SJCRH30 (cell line): ENCODE measurements at regions not wholly inside any gene's neighbourhood (a gene's known extent, or its start where the extent isn't known, plus 50 kb on each side); places are given as distances from the start of the nearest gene placed in this dataset.
A peak's percentile ranks its signal among the peaks of the same experiment; 100 is the strongest.

Source experiments
- DNase-seq, 2 experiments: peaks; one replicate each; pipeline ENCODE4 v3.0.0-alpha.2; 2015 to 2020
- H3K27ac ChIP-seq: fragments of 250-450 bp; sonication (Bioruptor Pico); 2 replicates; pipeline ENCODE4 v1.5.1; 2020; ENCODE audit warnings: mild to moderate bottlenecking, moderate library complexity
- H3K27me3 ChIP-seq: fragments of 250-450 bp; sonication (Bioruptor Pico); 2 replicates; pipeline ENCODE4 v1.5.1; 2020; ENCODE audit warnings: mild to moderate bottlenecking, moderate library complexity
- H3K36me3 ChIP-seq: fragments of 250-450 bp; sonication (Bioruptor Pico); 2 replicates; pipeline ENCODE4 v1.5.1; 2020; ENCODE audit warnings: mild to moderate bottlenecking, moderate library complexity
- H3K4me1 ChIP-seq: fragments of 250-450 bp; sonication (Bioruptor Pico); 2 replicates; pipeline ENCODE4 v1.5.1; 2020; ENCODE audit warnings: mild to moderate bottlenecking, moderate library complexity
- H3K4me3 ChIP-seq: fragments of 250-450 bp; sonication (Bioruptor Pico); 2 replicates; pipeline ENCODE4 v1.5.1; 2020; ENCODE audit warnings: mild to moderate bottlenecking, moderate library complexity
- H3K9me3 ChIP-seq: fragments of 250-450 bp; sonication (Bioruptor Pico); replicated peaks from 2 replicates; pipeline ENCODE4 v1.5.1; 2020; ENCODE audit warnings: mild to moderate bottlenecking, moderate library complexity

DNA sequence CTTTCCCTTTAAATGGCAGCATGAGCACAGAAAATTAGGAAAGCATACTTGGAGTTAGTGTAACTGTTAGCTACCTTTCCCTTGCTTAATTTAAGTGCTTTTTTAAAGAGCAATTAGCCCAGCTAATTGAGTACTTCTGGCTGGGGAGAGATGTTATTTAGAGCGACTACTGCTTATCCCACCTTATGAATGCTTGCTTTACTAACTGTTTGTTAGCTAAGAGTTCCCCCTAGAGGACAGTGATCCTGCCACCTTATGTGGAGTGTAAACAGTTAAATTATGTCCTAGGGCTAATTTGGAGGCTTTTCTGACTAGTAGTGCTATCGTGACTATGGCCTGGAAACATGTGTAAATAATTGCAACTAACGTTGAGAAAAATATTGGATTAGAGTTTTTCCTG is 909.4 kb downstream of the FSTL5 start:
- H3K27me3 ChIP-seq = no peaks in the 10 kb centered on the region
- peak in 1 of 2 experiments; percentile 12 for DNase-seq
- H3K4me3 ChIP-seq = no peak overlapping the region
- peaks cover 5% of the 10 kb centered on the region; the same call in 1 of the 2 replicates for H3K4me1 ChIP-seq
- H3K9me3 ChIP-seq = no peaks in the 10 kb centered on the region
- no peak overlapping the region for H3K27ac ChIP-seq
- H3K36me3 ChIP-seq = no peaks in the 10 kb centered on the region

DNA sequence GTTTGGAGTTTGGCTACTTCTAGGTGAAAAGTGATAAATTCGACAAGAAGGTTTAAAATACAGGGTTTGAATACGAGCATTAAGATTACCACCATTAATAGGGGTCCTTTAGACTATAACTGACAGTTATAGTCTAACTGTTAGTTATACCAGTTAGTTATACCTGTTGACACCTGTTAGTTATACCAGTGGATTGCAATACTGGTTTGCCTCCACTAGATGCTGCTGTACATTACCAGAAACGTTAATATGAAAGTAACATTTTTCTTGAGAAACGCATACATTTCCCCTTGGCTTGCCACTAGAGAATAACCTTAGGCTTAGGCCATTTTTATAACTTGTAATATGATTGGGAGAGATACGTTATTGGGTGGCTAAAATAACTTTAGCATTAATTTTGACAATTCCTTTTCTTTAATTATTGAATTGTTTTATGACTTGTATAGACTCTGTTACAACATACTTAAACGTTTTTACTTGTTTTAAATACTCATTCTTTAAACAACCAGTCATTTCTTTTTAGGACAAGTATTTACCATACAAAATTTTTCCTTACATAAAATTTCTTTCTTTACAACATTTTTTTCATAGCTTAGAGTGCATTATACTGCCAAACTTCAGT is 911.2 kb downstream of the FSTL5 start:
- H3K36me3 ChIP-seq = no peaks in the 10 kb centered on the region
- H3K27ac ChIP-seq = no peak overlapping the region
- H3K4me1 ChIP-seq = peaks cover 5% of the 10 kb centered on the region; the same call in 1 of the 2 replicates
- H3K4me3 ChIP-seq = no peak overlapping the region
- no peaks in the 10 kb centered on the region for H3K9me3 ChIP-seq
- H3K27me3 ChIP-seq = no peaks in the 10 kb centered on the region
- peak in 1 of 2 experiments; percentile 30 for DNase-seq

DNA sequence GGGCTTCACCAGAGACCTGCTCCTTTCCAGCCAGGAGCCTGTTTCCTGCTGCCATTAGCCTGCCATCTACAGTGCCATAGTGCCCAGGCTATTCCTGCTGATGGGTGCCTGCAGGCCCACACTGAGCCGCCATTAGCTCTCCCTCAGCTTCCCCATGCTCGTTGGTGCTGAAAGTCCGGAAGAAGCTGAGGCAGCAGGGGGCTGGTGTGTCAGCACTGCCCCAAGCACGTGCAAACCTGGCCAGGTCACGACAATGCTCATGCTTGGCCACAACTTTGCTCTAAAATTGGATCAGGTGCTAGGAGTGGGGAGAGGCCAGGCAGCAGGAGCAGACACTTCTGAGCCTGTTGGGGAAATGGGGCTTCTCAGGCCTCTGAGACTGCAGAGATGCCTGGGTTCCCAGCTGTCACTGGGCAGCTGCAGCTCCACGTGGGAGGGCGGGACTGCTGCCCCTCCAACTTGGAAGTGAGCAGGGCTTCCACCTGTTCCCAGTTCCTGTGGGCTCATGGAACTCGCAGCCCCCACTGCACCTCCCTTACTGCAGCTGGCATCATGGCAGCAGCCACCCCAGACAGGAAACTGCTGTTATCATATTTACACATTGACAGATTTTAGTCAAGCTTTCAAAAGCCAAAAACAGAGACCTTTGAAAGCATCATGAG is 913.9 kb downstream of the FSTL5 start:
- H3K27ac ChIP-seq = 0 out of 2 replicates have a peak overlapping the region, but pooled peaks have one; percentile 39
- H3K9me3 ChIP-seq = no peaks in the 10 kb centered on the region
- peaks cover 5% of the 10 kb centered on the region; the same call in 1 of the 2 replicates for H3K4me1 ChIP-seq
- no peaks in the 10 kb centered on the region for H3K36me3 ChIP-seq
- H3K4me3 ChIP-seq = no peak overlapping the region
- no peaks in the 10 kb centered on the region for H3K27me3 ChIP-seq
- DNase-seq = peak; percentile 69 to 70

DNA sequence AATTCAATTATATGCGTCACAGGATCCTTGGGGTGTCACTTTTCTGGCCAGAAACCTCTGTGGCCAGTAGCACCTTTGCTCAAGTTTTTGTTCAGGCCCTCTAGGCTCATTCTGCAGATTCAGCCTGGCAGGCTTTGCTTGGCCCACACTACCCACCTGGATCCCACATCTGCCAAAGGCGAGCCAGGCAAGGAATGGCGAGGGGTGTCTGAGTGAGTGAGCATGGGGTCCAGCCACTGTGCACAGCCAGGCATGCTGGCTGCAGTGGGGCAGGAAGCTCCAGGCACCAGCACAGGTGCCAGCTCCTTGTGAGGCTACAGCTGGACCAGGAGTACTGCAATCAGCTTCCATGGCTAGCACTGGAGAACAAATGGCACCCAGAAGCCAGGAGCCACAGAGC is 914.9 kb downstream of the FSTL5 start:
- H3K27me3 ChIP-seq = no peaks in the 10 kb centered on the region
- no peak overlapping the region for H3K4me3 ChIP-seq
- H3K4me1 ChIP-seq = peaks cover 5% of the 10 kb centered on the region; the same call in 1 of the 2 replicates
- no peaks in the 10 kb centered on the region for H3K36me3 ChIP-seq
- no peak for DNase-seq
- H3K27ac ChIP-seq = no peak overlapping the region
- no peaks in the 10 kb centered on the region for H3K9me3 ChIP-seq

DNA sequence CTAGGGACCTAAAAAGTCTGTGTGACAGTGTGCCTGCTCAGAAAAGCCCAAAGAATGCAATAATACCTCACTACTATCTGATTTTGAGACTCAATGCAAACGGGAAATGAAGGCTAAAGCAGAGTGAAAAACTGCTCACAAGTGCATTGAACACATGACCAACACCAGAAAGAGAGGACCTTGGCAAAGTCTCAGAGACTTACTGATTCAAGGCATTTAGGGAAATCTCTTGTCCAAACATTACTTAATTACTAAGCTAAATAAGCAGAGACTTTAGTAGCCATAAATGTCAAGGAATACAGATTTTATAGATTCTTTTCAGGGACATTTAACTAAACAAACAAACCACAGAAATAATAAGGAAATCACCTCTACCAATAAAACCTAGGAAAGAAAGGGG is 916.0 kb downstream of the FSTL5 start:
- Histone ChIP-seq H3K27ac (no peak overlapping the region), H3K36me3 (no peaks in the 10 kb centered on the region), H3K4me1 (peaks cover 5% of the 10 kb centered on the region; the same call in 1 of the 2 replicates), H3K9me3 (no peaks in the 10 kb centered on the region), H3K27me3 (no peaks in the 10 kb centered on the region), H3K4me3 (no peak overlapping the region)
- DNase-seq = peak in 1 of 2 experiments; percentile 4

DNA sequence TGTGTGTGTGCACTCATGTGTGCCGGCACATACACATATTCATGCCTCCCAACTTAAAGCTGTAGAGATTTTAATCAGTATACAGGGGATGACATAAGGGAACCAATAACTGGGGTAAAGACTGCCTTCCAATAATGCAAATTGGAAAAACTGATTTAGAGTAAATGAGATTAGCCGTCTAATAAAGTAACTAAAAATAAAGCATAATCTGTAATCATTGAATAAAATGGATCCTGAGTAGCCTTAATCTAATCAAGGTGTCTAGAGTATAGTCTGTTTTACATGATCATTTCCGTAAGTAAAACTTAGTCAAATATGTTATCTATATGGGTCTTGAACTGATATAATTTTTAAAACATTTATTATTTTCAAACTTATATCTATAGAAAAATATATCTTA is 925.8 kb downstream of the FSTL5 start:
- Histone ChIP-seq H3K9me3 (no peaks in the 10 kb centered on the region), H3K4me3 (no peak overlapping the region), H3K27me3 (no peaks in the 10 kb centered on the region), H3K27ac (no peak overlapping the region), H3K36me3 (no peaks in the 10 kb centered on the region), H3K4me1 (no peaks in the 10 kb centered on the region)
- DNase-seq = no peak

DNA sequence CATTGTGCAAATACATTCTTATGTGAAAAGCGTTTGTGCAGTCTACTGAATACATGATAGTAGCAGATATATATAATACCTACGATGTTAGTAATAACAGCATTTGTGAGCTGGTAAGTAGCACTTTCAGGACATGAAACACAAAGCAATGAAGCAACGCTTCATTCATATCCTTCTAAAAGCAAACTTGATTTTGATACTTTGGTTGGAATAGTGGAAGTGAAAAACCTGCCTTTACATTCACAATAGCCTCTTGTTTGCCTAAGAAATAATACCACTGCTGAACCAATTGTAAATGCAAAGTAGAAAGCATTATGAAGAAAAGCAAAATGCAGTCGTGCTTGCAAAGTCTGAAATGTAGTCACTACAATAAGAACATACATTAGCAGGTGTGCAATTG is 926.3 kb downstream of the FSTL5 start:
- Histone ChIP-seq H3K27ac (no peak overlapping the region), H3K36me3 (no peaks in the 10 kb centered on the region), H3K4me3 (no peak overlapping the region), H3K27me3 (no peaks in the 10 kb centered on the region), H3K9me3 (no peaks in the 10 kb centered on the region), H3K4me1 (no peaks in the 10 kb centered on the region)
- DNase-seq = no peak

DNA sequence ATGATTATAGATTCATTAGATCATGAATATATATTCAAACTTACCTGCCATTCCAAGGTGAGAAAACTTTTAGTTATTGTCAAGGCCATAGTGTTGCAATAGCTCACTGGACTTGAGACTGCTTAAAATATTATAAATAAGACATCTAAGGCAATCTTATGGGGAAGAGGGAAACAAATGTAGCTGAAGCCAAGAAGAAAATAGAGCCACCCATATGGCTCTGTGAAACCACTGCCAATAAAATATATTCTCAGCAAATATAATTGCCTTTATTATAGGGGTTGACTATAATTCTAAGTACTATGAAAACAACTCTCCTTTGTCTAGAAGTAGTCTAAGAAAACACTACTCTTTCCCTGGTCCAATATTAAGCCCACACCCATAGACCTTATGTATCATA is 938.5 kb downstream of the FSTL5 start:
- Histone ChIP-seq H3K9me3 (no peaks in the 10 kb centered on the region), H3K36me3 (no peaks in the 10 kb centered on the region), H3K27me3 (no peaks in the 10 kb centered on the region), H3K27ac (no peak overlapping the region), H3K4me1 (no peaks in the 10 kb centered on the region), H3K4me3 (no peak overlapping the region)
- no peak for DNase-seq

DNA sequence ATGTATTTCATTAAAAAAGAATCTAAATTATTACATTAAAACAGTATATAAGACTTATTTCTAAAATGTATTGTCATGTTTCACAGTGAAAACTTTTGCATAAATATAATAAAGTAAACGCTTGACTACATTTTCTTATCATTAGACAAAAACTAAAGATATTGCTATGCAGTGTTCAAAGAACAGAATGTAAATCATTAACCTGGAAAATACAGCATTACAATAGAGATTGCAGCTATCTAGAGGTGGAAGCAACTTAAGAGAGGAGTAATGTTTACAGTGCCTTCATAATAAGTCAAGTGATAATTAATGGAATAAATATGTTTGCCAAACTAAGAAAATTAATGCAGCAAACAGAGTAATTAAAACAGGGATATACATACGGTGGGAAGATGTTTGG is 940.9 kb downstream of the FSTL5 start:
- no peaks in the 10 kb centered on the region for H3K27me3 ChIP-seq
- H3K27ac ChIP-seq = no peak overlapping the region
- no peak overlapping the region for H3K4me3 ChIP-seq
- DNase-seq = no peak
- H3K36me3 ChIP-seq = no peaks in the 10 kb centered on the region
- no peaks in the 10 kb centered on the region for H3K9me3 ChIP-seq
- H3K4me1 ChIP-seq = no peaks in the 10 kb centered on the region

DNA sequence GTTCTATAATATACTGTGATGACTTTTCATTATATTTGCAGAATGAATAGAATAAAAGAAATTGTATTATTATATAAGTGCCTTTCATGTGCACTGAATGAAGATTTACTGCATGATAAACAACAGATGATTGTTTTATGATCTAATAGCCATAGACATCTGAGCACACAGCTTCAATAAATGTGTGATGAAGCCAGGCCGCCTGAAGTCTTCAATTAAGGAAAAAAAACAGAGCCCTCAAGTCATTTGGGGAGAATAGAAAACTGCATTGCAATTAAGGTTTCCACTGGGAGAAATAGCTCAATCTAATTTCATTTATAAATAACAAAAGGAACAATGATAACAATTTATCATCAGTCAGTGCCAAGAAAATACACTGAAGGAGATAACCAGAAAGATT is 955.2 kb downstream of the FSTL5 start:
- Histone ChIP-seq H3K4me3 (no peak overlapping the region), H3K9me3 (no peaks in the 10 kb centered on the region), H3K36me3 (no peaks in the 10 kb centered on the region), H3K27ac (no peak overlapping the region), H3K27me3 (no peaks in the 10 kb centered on the region), H3K4me1 (no peaks in the 10 kb centered on the region)
- DNase-seq = no peak

DNA sequence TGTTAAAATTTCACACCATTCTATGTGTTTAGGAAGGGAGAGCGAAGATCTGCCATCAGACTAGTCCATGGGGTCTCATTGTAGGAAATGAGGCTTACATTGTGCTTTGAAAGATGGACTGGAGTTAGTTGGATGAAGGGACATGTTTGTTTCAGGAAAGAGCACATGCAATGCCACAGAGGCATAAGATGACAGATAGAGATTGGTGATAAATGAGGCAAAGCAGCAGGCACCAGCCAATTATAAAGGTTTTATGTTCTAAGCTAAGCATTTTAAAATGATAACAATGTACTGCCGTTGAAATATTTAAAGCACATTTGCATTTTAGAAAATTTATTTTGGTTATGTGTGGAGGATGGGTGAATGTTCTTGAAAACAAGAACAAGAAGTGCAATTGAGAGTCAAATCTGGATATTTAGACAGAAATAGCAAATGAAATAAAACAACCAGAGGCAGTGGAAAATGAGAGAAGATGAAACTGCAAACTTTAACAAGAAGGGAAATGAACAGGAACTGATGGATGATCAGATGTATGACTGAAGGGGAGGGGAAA is 957.2 kb downstream of the FSTL5 start:
- Histone ChIP-seq H3K9me3 (no peaks in the 10 kb centered on the region), H3K36me3 (no peaks in the 10 kb centered on the region), H3K27me3 (no peaks in the 10 kb centered on the region), H3K27ac (no peak overlapping the region), H3K4me1 (no peaks in the 10 kb centered on the region), H3K4me3 (no peak overlapping the region)
- DNase-seq = no peak

DNA sequence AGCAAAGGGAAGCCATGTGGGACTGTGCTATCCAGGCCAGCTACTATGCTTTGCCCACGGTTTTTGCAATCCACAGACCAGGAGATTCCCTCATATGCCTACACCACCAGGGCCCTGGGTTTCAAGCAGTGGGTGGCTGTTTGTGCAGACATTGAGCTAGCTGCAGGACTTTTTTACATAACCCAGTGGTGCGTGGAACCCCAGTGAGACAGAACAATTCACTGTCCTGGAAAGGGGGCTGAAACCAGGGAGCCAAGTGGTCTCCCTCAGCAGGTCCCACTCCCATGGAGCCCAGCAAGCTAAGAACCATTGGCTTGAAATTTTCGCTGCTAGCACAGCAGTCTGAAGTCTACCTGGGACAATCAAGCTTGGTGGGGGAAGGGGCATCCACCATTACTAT is 959.9 kb downstream of the FSTL5 start:
- H3K27ac ChIP-seq = no peak overlapping the region

DNA sequence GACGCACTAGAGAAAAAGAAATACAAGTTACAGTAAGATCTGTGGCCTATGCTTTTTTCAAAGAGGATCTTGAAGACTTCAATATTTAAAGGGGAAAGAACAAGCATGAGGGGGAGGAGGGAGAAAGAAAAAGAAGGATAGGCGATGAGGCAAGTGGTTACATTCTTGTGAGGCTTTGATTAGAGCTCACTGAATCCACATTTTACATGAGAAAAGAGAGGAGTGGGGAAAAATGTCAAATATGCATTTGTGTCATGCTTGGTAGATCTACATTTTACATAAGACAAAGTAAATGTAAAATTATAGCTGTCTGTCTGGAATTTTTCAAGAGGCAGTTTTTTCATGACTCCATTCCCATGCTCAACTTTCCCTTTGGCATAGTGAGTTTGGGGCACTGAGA is 965.9 kb downstream of the FSTL5 start:
- DNase-seq = no peak
- H3K27ac ChIP-seq = no peak overlapping the region
- no peak overlapping the region for H3K4me3 ChIP-seq

More for the DNA sequence above, 959.9 kb downstream of the FSTL5 start:
- H3K27me3 ChIP-seq = no peaks in the 10 kb centered on the region
- no peak overlapping the region for H3K4me3 ChIP-seq
- H3K9me3 ChIP-seq = no peaks in the 10 kb centered on the region
- no peaks in the 10 kb centered on the region for H3K4me1 ChIP-seq
- no peak for DNase-seq
- no peaks in the 10 kb centered on the region for H3K36me3 ChIP-seq

DNA sequence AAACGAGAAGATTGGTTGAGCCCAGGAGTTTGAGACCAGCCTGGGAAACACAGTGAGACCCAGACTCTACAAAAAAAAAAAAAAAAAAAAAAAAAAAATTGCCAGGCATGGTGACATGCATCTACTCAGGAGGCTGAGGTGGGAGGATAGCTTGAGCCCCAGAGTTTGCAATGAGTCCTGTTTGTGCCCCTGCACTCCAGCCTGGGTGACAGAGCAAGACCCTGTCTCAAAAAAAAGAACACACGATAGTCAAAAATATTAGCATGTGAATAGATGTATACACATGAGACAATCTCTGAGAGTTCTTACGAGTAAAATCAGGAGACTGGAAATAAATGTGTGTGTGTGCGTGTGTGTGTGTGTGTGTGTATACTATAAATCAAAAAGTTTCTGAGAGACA is 966.3 kb downstream of the FSTL5 start:
- DNase-seq = no peak

More for the DNA sequence above, 965.9 kb downstream of the FSTL5 start:
- H3K27me3 ChIP-seq = no peaks in the 10 kb centered on the region
- no peaks in the 10 kb centered on the region for H3K36me3 ChIP-seq
- no peaks in the 10 kb centered on the region for H3K9me3 ChIP-seq
- H3K4me1 ChIP-seq = no peaks in the 10 kb centered on the region

DNA sequence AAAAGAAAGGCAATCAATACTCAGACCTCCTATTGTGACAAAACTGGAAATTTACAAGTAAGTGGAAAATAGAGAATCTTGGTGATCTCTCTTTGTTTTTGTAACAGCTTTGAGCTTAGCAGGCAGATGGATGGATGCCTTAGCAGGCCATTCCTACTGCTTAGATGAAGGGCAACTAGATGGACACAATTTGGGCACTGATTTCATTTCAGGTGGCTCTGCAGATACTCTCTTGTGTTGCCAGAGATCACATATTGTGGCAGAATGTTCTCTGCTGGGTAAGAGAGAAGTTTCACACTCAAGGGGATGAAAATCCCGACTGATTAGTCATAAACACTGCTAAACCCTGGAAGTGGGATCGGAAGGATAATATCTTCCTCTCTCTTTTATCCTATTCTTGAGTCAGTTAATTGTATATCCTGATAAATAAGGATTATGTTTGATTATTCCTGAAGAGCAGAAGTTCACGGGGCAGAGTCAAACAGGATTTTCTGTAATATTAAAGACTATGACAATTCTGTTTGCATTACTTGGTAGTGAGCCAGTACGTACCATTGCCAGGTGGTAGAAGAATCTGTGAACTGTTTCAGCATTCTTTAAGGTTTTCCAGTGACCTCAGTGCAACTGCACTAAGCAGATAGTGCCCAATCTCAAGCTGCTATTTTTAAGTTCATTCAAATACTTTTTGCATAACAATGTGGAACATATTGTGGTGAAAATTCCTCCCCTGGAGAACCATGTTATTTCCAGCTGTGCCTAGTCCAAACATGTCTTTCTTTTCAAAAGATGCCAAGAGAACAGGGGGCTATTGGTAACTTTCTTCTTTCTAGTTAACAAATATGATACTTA is 974.3 kb downstream of the FSTL5 start:
- Histone ChIP-seq H3K4me3 (no peak overlapping the region), H3K27me3 (no peaks in the 10 kb centered on the region), H3K36me3 (no peaks in the 10 kb centered on the region), H3K9me3 (no peaks in the 10 kb centered on the region), H3K4me1 (no peaks in the 10 kb centered on the region), H3K27ac (no peak overlapping the region)
- no peak for DNase-seq

More for the DNA sequence above, 966.3 kb downstream of the FSTL5 start:
- Histone ChIP-seq H3K4me3 (no peak overlapping the region), H3K4me1 (no peaks in the 10 kb centered on the region), H3K36me3 (no peaks in the 10 kb centered on the region), H3K27me3 (no peaks in the 10 kb centered on the region), H3K9me3 (no peaks in the 10 kb centered on the region), H3K27ac (no peak overlapping the region)
